ENCODE measurements at regions not wholly inside any gene's neighbourhood (a gene's known extent, or its start where the extent isn't known, plus 50 kb on each side); places are given as distances from the start of the nearest gene placed in this dataset.
"Not testable (repeated sequence)": the region's sequence is repeated elsewhere in the genome, so short reads cannot be mapped to it uniquely, and the experiment has no call there.

DNA sequence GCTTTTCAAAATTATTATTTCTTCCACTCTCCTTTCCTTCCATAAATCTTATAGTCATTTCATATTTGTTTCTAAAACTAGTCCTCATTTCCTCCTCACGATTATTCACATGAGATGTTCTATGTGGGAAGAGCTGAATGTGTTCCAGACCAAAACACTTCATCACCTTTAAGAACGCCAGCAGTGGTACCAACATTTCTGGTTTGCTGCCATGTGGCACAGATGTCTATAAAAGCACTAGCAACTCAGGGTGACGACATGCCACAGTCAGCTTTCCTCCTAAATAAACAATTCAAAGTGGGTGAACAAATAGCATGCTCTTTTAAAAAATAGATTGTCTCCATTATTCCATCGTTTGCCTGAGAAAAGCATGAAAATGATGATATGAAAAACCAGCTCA, 1217.8 kb upstream of the ADGRL2 start:
- FAIRE-seq, result no peak
- no peak for DNase-seq (ENCODE audit: low spot score)

DNA sequence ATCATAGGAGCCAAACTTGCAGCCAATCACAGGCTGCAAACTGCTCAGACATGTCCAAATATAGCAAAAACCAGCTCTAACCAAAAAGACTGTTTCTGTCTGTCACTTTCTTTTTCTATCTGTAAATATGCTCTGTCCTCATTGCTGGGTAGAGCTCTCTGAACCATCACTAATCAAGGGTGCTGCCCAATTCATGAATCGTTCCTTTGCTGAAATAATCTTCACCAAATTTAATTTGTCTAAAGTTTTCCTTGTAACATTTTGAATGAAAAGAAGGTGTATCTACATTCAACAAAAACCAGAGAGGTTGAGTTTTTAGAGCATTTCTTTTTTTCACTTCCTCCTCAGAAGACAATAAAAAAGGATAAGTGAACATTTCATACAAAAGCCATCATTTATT, 1221.7 kb upstream of the ADGRL2 start:
- FAIRE-seq (no peak), DNase-seq (ENCODE audit: low spot score) (no peak)

DNA sequence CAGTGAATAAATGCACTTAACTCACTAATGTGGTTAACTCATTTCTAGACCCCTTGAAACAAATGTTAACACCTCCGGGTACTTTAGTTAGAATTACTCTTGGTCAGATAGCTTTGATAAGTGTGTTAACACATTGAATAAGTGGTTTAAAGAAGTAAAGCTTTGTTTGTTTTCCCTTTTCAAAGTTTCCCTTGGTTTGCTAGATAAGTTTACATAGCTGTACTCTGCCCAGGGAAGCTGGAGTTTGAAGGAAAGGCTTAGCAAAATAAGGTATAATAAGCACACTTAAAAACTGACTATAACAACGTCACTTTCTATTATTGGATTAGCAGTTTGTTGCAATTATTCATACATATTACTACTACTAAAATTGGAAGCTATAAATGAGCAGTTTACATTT, 1233.9 kb upstream of the ADGRL2 start:
- DNase-seq (ENCODE audit: low spot score), result no peak
- FAIRE-seq, result no peak

GRCh38 chr1:80566123-80566522, 1234.6 kb upstream of the ADGRL2 start:
- DNase-seq (ENCODE audit: low spot score), result no peak
- no peak for FAIRE-seq

GRCh38 chr1:80565406-80565805, 1235.3 kb upstream of the ADGRL2 start:
- DNase-seq (ENCODE audit: low spot score), result no peak
- no peak for FAIRE-seq

DNA sequence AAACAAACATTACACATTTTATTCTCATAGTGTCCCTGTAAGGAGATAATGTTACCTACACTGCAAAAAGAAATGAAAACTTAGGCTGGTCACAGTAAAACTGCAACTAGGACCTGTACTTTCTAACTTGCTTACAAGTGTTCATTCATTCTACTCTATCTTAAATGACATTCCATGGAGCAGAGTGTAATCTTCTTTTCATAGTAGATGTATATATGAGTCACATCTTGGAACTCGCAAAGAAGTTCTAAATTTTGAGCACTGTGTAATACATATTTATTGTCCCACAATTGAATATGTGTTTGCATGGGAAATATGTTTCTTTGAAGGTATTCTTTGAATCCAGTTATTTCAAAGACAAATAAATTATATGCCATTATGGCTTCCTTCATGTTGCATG, 1258.5 kb upstream of the ADGRL2 start:
- FAIRE-seq, result no peak

GRCh38 chr1:80540596-80540995, 1260.1 kb upstream of the ADGRL2 start:
- FAIRE-seq (no peak), DNase-seq (ENCODE audit: low spot score) (no peak)

More for the DNA sequence above, 1258.5 kb upstream of the ADGRL2 start:
- DNase-seq (ENCODE audit: low spot score), result no peak

DNA sequence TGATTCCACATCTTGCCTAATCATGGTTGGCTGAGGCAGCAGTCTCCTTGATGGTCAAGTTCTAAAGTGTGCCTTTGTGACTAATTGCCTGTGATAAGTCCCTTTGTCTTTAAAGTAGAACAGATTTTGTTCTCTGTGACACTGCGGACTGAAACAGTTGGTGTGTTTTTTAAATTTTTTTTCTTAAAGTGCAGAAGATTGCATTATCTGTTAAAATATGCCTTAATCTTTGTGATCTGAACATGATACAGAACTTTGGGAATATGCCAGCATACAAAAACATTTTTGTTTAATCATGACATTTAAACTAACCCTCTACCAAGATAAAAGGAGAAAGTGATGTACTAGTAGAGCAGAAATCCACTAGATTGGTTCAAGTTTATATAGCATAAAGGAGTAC, 1260.6 kb upstream of the ADGRL2 start:
- no peak for FAIRE-seq

DNA sequence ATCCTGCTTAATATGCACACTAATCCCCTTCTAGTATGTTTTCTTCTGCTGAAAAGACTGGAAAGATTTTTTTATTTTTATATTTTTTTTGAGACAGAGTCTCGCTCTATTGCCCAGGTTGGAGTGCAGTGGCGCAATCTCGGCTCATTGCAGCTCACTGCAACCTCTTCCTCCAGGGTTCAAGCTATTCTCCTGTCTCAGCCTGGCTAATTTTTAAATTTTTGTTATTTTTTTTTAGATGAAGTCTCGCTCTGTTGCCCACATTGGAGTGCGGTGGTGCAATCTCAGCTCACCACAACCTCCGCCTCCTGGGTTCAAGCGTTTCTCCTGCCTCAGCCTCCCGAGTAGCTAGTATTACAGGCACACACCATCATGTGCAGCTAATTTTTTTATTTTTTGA, 1261.4 kb upstream of the ADGRL2 start:
- not testable (repeated sequence) for FAIRE-seq; DNase-seq (ENCODE audit: low spot score)

More for the DNA sequence above, 1260.6 kb upstream of the ADGRL2 start:
- no peak for DNase-seq (ENCODE audit: low spot score)

- FAIRE-seq (no peak), DNase-seq (ENCODE audit: low spot score) (no peak)
These were observed 1264.3 kb upstream of the ADGRL2 start for GRCh38 chr1:80536461-80536860.

DNA sequence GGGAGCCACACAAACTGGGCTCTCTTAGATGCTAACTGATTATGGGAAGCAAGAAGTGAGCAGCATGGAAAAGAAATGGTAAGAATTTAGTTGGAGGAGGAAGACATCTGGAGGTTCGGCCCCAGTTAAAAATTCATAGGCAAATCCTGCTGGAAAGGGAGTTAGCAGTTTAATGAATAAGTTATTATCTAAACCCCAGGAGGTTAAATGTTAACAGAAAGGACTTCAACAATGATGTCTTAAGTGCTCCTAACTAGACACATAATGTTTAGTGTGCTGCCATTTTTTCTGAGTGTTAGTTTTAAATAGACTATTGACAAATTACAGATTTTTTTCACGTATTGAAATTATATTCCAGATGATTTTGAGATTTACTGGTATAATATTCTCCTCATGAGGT, 1265.3 kb upstream of the ADGRL2 start:
- DNase-seq (ENCODE audit: low spot score) (no peak), FAIRE-seq (no peak)

GRCh38 chr1:80534606-80535360, 1266.0 kb upstream of the ADGRL2 start:
- DNase-seq (ENCODE audit: low spot score) (no peak), FAIRE-seq (peak; percentile 5)

DNA sequence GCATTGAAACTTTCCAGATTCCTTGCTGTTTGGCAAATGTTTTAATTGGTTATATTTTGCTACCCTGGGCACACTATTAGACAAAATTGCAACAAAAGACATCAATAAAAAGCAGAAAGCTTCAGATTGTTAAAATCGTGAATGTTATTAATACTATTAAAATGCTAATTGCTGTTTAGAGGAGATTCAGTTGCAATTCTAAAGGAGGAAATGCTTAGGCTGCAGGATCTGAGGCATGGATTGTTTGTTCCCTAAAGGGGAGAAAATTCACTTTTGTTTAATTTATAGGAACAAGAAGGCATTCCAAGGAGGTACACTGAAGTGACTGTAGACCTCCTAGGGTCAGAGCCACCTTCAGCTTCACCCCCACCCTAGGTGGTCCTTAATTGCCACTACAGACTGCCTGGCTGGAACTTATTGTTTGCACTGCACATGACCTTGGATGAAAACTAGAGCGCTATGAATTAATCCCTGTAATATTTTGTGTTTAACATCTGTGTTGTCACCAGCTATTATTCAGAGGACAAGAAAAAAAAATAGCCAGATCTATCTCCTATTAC, 1266.9 kb upstream of the ADGRL2 start:
- FAIRE-seq, result no peak

DNA sequence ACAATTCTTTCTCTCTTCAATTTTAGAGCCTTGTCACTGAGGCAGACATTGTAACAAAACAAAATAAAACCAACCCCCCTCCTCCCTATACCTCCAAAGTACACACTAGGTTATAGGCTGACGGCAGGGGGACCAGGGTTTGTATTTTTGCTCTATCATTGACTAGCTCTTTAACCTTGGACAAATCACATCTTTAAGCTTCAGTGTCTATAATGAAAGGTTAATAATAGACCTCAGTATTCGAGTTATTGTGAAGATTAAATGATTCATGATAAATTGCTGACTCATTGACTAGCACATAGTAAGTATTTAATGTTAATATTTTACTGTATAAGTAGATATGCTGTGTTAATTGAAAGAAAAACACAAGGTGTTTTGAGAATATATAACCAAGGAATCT, 1267.6 kb upstream of the ADGRL2 start:
- DNase-seq (ENCODE audit: low spot score) (no peak), FAIRE-seq (no peak)

More for the DNA sequence above, 1266.9 kb upstream of the ADGRL2 start:
- DNase-seq (ENCODE audit: low spot score), result no peak

- peak; percentile 4 for DNase-seq (ENCODE audit: low spot score)
- no peak for FAIRE-seq
These were observed 1269.6 kb upstream of the ADGRL2 start for GRCh38 chr1:80531182-80531581.

- DNase-seq (ENCODE audit: low spot score) (no peak), FAIRE-seq (no peak)
These were observed 1271.2 kb upstream of the ADGRL2 start for GRCh38 chr1:80529546-80529945.

- no peak for FAIRE-seq
- DNase-seq (ENCODE audit: low spot score), result no peak
These were observed 1276.9 kb upstream of the ADGRL2 start for GRCh38 chr1:80523861-80524260.

DNA sequence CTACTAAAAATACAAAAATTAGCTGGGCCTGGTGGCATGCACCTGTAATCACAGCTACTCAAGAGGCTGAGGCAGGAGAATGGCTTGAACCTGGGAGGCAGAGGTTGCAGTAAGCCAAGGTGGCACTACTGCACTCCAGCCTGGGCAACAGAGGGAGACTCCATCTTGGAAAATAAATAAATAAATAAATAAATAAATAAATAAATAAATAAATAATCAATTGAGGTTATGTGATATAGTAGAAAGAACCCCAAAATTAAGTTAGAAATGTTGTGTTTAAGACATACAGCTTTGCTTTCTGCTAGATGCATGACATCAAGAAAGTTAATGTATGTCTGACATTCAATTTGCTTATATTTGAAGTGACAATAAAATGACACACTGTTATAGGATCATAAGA, 1277.7 kb upstream of the ADGRL2 start:
- not testable (repeated sequence) for DNase-seq (ENCODE audit: low spot score); FAIRE-seq

DNA sequence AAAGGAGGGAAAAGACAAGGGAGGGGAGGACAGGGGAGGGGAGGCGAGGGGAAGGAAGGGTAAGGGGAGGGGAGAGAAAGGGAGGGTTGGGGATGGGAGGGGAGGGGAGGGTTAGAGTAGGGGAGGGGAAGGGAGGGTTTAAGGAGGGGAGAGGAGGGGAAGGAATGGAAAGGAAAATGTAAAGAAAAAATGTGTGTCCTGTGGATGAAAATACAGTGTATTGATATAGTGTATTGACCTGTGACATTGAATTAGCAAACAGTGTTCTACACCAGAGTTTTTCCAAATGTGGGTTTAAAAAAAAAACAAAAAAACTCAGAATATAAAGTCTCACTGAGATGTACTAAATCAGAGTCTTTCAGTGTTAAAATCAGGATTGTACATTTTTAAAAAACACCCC, 1279.8 kb upstream of the ADGRL2 start:
- FAIRE-seq, result no peak
- no peak for DNase-seq (ENCODE audit: low spot score)

DNA sequence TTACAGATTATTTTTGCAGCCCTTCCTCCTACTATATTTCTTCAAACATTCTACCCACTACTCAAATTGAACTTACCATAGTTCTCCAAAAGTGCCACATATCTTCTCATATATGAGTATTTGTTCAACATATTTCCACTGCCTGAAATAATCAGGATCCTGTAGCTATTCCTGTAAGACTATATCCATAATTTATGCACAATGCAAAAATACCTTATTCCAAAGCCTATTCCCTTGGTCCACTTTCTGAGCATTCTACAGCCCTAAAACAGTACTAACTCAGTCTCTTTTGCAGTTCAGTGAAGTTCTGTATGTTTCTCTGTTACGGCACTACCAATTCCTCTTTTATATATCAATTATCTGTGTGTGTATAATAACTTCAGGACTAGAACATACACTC, 1283.7 kb upstream of the ADGRL2 start:
- FAIRE-seq, result no peak
- DNase-seq (ENCODE audit: low spot score), result no peak

DNA sequence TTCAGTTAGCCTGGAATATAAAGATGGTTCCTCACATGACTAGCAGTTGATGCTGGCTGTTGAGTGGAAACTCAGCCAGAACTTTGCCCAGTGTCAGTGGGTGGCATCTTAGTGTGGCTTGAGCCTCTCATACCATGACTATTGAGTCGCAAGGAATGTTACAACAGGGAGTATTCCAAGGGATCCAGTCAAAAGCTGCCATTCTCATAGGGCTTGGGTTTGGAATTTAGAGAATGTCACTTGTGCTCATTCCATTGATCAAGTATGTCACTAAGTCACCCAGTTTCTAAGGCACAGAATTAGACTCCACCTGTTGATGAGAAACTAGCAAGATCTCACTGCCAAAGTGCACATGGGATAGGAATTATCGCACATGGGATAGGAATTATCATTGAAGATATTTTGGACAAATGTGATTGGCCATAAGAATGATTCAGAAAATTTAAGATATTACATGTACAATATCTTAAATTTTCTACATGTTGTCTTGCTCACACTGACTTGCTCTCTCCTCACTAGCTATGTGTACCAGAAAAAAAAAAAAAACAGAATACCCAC, 1290.7 kb upstream of the ADGRL2 start:
- no peak for DNase-seq (ENCODE audit: low spot score)
- no peak for FAIRE-seq

- FAIRE-seq, result no peak
- DNase-seq (ENCODE audit: low spot score), result no peak
These were observed 1294.5 kb upstream of the ADGRL2 start for GRCh38 chr1:80506216-80506615.

- DNase-seq (ENCODE audit: low spot score) (no peak), FAIRE-seq (no peak)
These were observed 1302.1 kb upstream of the ADGRL2 start for GRCh38 chr1:80498673-80499072.

Measured in urothelium cell line (cell line).